ENCODE measurements at regions not wholly inside any gene's neighbourhood (a gene's known extent, or its start where the extent isn't known, plus 50 kb on each side); places are given as distances from the start of the nearest gene placed in this dataset.

DNA sequence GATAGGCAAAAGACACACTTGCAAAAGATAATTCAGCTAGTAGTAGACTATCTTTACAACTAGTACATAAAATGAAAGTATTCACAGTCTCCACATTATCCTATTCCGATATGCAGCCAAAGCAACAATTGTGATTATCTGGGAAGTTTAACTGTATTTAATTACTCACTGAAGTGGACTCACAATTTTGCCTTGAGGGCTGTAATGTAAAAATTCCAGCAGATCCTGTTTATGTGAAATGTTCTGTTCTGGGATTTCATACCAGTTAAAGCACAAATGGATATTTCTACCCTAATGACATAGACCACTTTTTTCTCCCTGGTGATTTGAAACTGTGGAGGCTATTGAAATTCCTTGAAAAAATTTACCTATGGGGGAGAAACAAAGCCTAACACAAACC is 474.4 kb upstream of the EDIL3 start:
- TF ChIP-seq FOXK2 (IDR thresholded peaks at IDR 0.05) (no peak), SP1 (IDR thresholded peaks at IDR 0.05) (no peak), HDGF (IDR thresholded peaks at IDR 0.05; ENCODE audit: borderline replicate concordance) (no peak), FOXM1 (IDR thresholded peaks at IDR 0.05; ENCODE audit: borderline replicate concordance) (no peak), SUZ12 (IDR thresholded peaks at IDR 0.05) (no peak)
